Trophoblast cell (in vitro differentiated cells and primary cell): ENCODE measurements at regions not wholly inside any gene's neighbourhood (a gene's known extent, or its start where the extent isn't known, plus 50 kb on each side); places are given as distances from the start of the nearest gene placed in this dataset.

ENCODE experiments used
- DNase-seq, 2 donors: peaks; one replicate each; pipeline ENCODE4 v3.0.0-alpha.2; 2016
- H2AFZ ChIP-seq: 2 replicates; pipeline ENCODE4 v1.6.1; 2013; ENCODE audit warnings: low read length, moderate library complexity, mild to moderate bottlenecking; ENCODE audit not compliant: insufficient read depth, poor library complexity
- H2AK5ac ChIP-seq: 2 replicates; pipeline ENCODE4 v1.6.1; 2013; ENCODE audit warnings: mild to moderate bottlenecking, low read length
- H2BK120ac ChIP-seq: 2 replicates; pipeline ENCODE4 v1.6.1; 2013; ENCODE audit warnings: low read length, mild to moderate bottlenecking, moderate library complexity; ENCODE audit not compliant: insufficient read depth, poor library complexity
- H2BK12ac ChIP-seq: 2 replicates; pipeline ENCODE4 v1.6.1; 2013; ENCODE audit warnings: mild to moderate bottlenecking, low read length, moderate library complexity
- H2BK5ac ChIP-seq: 2 replicates; pipeline ENCODE4 v1.6.1; 2013; ENCODE audit warnings: low read length, low read depth, moderate library complexity, mild to moderate bottlenecking; ENCODE audit not compliant: poor library complexity
- H3K14ac ChIP-seq: 2 replicates; pipeline ENCODE4 v1.6.1; 2013; ENCODE audit warnings: mild to moderate bottlenecking, low read length
- H3K18ac ChIP-seq: 2 replicates; pipeline ENCODE4 v1.6.1; 2013; ENCODE audit warnings: mild to moderate bottlenecking, low read length
- H3K23ac ChIP-seq: 2 replicates; pipeline ENCODE4 v1.6.1; 2013; ENCODE audit warnings: low read length
- H3K27ac ChIP-seq: 2 replicates; pipeline ENCODE4 v1.5.1; 2013; ENCODE audit warnings: low read depth, mild to moderate bottlenecking, inconsistent platforms, low read length, moderate library complexity
- H3K27me3 ChIP-seq: 2 replicates; pipeline ENCODE4 v1.6.1; 2013; ENCODE audit warnings: inconsistent platforms, mild to moderate bottlenecking, low read length, moderate library complexity; ENCODE audit not compliant: insufficient read depth
- H3K36me3 ChIP-seq, 2 experiments: 1 replicate in 1 of 2; 2 replicates in 1 of 2; pipeline ENCODE4 v1.6.1; 2013; ENCODE audit warnings: low read length in 2 of 2, mild to moderate bottlenecking in 2 of 2, moderate library complexity in 1 of 2; ENCODE audit not compliant: insufficient read depth in 2 of 2, control insufficient read depth in 1 of 2
- H3K4ac ChIP-seq: 2 replicates; pipeline ENCODE4 v1.6.1; 2013; ENCODE audit warnings: low read depth, mild to moderate bottlenecking, low read length, moderate library complexity
- H3K4me1 ChIP-seq, 2 experiments: 1 replicate in 1 of 2; 2 replicates in 1 of 2; pipeline ENCODE4 v1.6.1; 2013; ENCODE audit warnings: low read length in 2 of 2, mild to moderate bottlenecking in 2 of 2, moderate library complexity in 1 of 2; ENCODE audit not compliant: insufficient read depth in 2 of 2, control insufficient read depth in 1 of 2
- H3K4me2 ChIP-seq: 2 replicates; pipeline ENCODE4 v1.6.1; 2013; ENCODE audit warnings: inconsistent platforms, mild to moderate bottlenecking, low read length, moderate library complexity
- H3K4me3 ChIP-seq: 2 replicates; pipeline ENCODE4 v1.5.1; 2013; ENCODE audit warnings: mild to moderate bottlenecking, low read depth, low read length, inconsistent platforms
- H3K79me1 ChIP-seq: one replicate; pipeline ENCODE4 v1.6.1; 2013; ENCODE audit warnings: low read length
- H3K79me2 ChIP-seq: 2 replicates; pipeline ENCODE4 v1.6.1; 2013; ENCODE audit warnings: low read length, mild to moderate bottlenecking; ENCODE audit not compliant: control insufficient read depth, insufficient read depth, poor library complexity
- H3K9ac ChIP-seq: 2 replicates; pipeline ENCODE4 v1.6.1; 2013; ENCODE audit warnings: mild to moderate bottlenecking, low read length
- H3K9me3 ChIP-seq: 2 replicates; pipeline ENCODE4 v1.6.1; 2013; ENCODE audit warnings: low read depth, mild to moderate bottlenecking, control low read depth, inconsistent platforms, low read length; ENCODE audit not compliant: insufficient read depth
- H4K12ac ChIP-seq: 2 replicates; pipeline ENCODE4 v1.6.1; 2013; ENCODE audit warnings: low read depth, mild to moderate bottlenecking, low read length, moderate library complexity
- H4K8ac ChIP-seq: 2 replicates; pipeline ENCODE4 v1.6.1; 2013; ENCODE audit warnings: low read depth, mild to moderate bottlenecking, low read length, moderate library complexity
- H4K91ac ChIP-seq: one replicate; pipeline ENCODE4 v1.6.1; 2013; ENCODE audit warnings: low read depth, mild to moderate bottlenecking, low read length, moderate library complexity
- WGBS: extraction: QIAGEN DNeasy Blood & Tissue Kit; methylation state at CpG from one replicate; pipeline ENCODE4 v1.1.7; 2013; ENCODE audit warnings: missing lambda C conversion rate; ENCODE audit not compliant: insufficient read length, insufficient coverage; ENCODE audit errors: extremely low coverage; 5-methylcytosine and 5-hydroxymethylcytosine counted together

DNA sequence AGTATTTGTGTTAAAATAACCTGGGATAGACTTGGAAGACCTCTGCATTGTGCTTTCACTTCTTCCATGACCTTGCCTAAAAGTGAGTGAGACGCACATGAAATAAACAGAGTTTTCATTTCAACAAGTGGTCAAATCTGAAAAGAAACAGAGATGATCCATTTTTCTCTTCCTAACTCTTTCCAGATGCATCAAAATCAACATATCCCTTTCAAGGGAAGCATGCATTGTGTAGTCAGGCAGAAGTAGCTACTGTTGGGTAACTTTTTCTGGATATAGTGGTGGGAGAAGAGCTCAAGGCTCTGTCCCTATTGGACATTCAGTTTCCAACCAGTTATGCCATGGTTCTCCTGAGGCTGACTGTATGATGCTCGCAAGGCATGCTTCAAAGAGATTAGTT is 233.0 kb upstream of the JAG1 start:
- Histone ChIP-seq H3K27me3 (no peaks in the 10 kb centered on the region), H4K8ac (no peak overlapping the region), H3K79me2 (no peaks in the 10 kb centered on the region), H2AK5ac (no peak overlapping the region), H3K4ac (no peak overlapping the region), H2BK5ac (no peak overlapping the region), H2BK120ac (no peak overlapping the region), H3K4me2 (no peak overlapping the region), H3K23ac (peak overlapping the region; percentile 58), H3K27ac (no peak overlapping the region), H3K4me1 (no peaks in the 10 kb centered on the region), H3K9ac (no peak overlapping the region), H2BK12ac (no peak overlapping the region), H3K36me3 (no peaks in the 10 kb centered on the region), H3K14ac (no peak overlapping the region), H4K12ac (no peak overlapping the region), H3K4me3 (no peak overlapping the region), H3K18ac (no peak overlapping the region), H2AFZ (no peak overlapping the region), H4K91ac (no peak overlapping the region), H3K9me3 (no peaks in the 10 kb centered on the region), H3K79me1 (no peaks in the 10 kb centered on the region)
- no peak for DNase-seq
- WGBS, result no CpG with 5 or more reads among the region's 2 CpGs

DNA sequence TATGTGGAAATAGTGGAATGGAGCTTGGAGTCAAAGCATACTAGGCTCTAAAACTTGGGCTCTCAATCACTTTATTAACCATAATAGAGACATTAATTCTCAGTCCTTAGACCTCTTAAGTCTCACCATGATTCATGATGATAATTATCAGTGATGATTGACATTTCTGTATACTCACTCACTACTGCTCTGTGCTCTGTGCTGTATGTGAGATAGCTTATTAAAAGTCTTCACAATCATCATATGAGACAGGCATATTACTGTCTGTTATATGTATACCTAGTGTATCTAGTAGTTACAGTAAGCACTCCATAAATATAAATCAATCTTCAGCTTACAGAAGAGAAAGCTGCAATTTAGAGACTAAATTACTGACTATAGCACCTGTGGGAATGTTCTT is 236.0 kb upstream of the JAG1 start:
- H4K8ac ChIP-seq, result no peak overlapping the region
- no peak overlapping the region for H3K27ac ChIP-seq
- H2BK12ac ChIP-seq, result no peak overlapping the region
- H3K9ac ChIP-seq, result no peak overlapping the region
- no peak overlapping the region for H3K4ac ChIP-seq
- no peaks in the 10 kb centered on the region for H3K79me2 ChIP-seq
- H4K91ac ChIP-seq, result no peak overlapping the region
- H3K14ac ChIP-seq, result no peak overlapping the region
- no peak overlapping the region for H4K12ac ChIP-seq
- no peak overlapping the region for H2AFZ ChIP-seq
- H3K4me2 ChIP-seq, result no peak overlapping the region
- no peak for DNase-seq
- H3K27me3 ChIP-seq, result no peaks in the 10 kb centered on the region
- no peak overlapping the region for H3K18ac ChIP-seq
- no peaks in the 10 kb centered on the region for H3K79me1 ChIP-seq
- no peaks in the 10 kb centered on the region for H3K9me3 ChIP-seq
- H2BK120ac ChIP-seq, result no peak overlapping the region
- no peak overlapping the region for H2BK5ac ChIP-seq
- no peak overlapping the region for H3K4me3 ChIP-seq
- no peaks in the 10 kb centered on the region for H3K36me3 ChIP-seq
- H3K23ac ChIP-seq, result no peak overlapping the region
- no peaks in the 10 kb centered on the region for H3K4me1 ChIP-seq
- no peak overlapping the region for H2AK5ac ChIP-seq

DNA sequence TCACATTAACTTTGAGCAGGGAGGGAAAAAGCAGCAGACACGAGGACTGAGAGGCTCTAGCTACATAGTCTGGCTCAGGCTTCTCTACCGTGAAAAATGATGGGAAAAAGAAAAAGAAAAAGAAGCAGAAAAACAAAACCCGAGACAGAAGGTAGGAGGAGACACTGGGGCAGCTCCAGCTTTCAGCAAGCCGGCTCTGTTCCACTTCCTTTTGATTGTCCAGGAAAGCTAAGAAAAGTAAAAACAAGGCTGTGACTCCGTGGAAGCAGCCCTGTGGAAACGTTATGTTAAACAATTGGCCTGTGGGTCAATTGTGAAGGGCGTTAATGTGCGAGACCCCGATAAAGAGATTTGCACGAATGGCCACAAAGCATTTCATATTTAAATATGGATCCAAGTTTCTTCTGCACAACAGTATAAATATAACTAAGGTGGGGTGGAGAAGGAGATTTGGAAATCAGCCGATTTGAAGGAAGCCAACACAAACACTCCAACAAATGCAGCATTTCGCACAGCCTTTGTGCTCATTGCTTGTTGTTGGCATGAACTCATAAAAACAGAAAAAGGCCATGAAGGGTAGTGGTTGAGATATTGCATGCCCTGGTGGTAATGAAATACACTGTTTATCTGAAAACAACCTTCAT is 236.9 kb upstream of the JAG1 start:
- H3K14ac ChIP-seq, result no peak overlapping the region

DNA sequence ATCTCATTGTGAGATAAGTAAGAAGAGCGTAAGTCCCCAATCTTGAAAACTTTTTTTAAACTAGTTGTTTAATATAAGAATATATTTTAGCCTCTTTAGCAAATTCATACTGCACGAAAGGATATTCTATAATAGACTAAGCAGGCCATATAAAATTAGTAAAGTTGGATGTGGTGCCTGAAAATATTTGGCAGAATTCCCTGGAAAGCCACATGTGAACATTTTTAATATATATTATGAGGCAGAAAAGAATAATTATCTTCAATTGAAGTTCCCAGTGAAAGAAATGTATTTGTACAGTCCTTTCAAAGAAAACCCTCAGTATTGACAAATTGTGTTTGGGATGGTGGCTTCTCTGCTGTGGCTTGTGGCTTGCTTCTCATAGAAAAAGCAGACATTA is 237.5 kb upstream of the JAG1 start:
- Histone ChIP-seq H4K8ac (no peak overlapping the region), H3K36me3 (no peaks in the 10 kb centered on the region), H3K4me3 (no peak overlapping the region), H4K12ac (no peak overlapping the region), H3K18ac (no peak overlapping the region), H2AFZ (no peak overlapping the region), H3K4me2 (no peak overlapping the region), H2BK120ac (no peak overlapping the region), H3K79me2 (no peaks in the 10 kb centered on the region), H3K27ac (no peak overlapping the region), H3K4ac (no peak overlapping the region), H3K79me1 (no peaks in the 10 kb centered on the region), H3K23ac (no peak overlapping the region), H3K14ac (no peak overlapping the region), H3K9ac (no peak overlapping the region), H4K91ac (no peak overlapping the region), H2BK12ac (no peak overlapping the region), H3K4me1 (no peaks in the 10 kb centered on the region), H2BK5ac (no peak overlapping the region), H3K27me3 (no peaks in the 10 kb centered on the region), H2AK5ac (no peak overlapping the region), H3K9me3 (no peaks in the 10 kb centered on the region)
- DNase-seq, result no peak
- WGBS, result no CpG with 5 or more reads among the region's 2 CpGs

More for the DNA sequence above, 236.9 kb upstream of the JAG1 start:
- no peak overlapping the region for H4K8ac ChIP-seq
- no peak overlapping the region for H3K18ac ChIP-seq
- H3K23ac ChIP-seq, result no peak overlapping the region
- H3K27me3 ChIP-seq, result no peaks in the 10 kb centered on the region
- no peak overlapping the region for H3K4ac ChIP-seq
- no peak overlapping the region for H2BK12ac ChIP-seq
- no peak overlapping the region for H2BK120ac ChIP-seq
- no peak overlapping the region for H3K4me3 ChIP-seq
- H3K9ac ChIP-seq, result no peak overlapping the region
- no peaks in the 10 kb centered on the region for H3K79me2 ChIP-seq
- H2AFZ ChIP-seq, result no peak overlapping the region
- H3K36me3 ChIP-seq, result no peaks in the 10 kb centered on the region
- no peak overlapping the region for H4K12ac ChIP-seq
- no peak overlapping the region for H3K4me2 ChIP-seq
- no peak for DNase-seq
- H4K91ac ChIP-seq, result no peak overlapping the region
- no peaks in the 10 kb centered on the region for H3K9me3 ChIP-seq
- no CpG with 5 or more reads among the region's 12 CpGs for WGBS
- H3K79me1 ChIP-seq, result no peaks in the 10 kb centered on the region
- H3K4me1 ChIP-seq, result no peaks in the 10 kb centered on the region
- no peak overlapping the region for H3K27ac ChIP-seq
- no peak overlapping the region for H2AK5ac ChIP-seq
- H2BK5ac ChIP-seq, result no peak overlapping the region
